K562 (cell line): ENCODE measurements at regions not wholly inside any gene's neighbourhood (a gene's known extent, or its start where the extent isn't known, plus 50 kb on each side); places are given as distances from the start of the nearest gene placed in this dataset.
"Not testable (repeated sequence)": the region's sequence is repeated elsewhere in the genome, so short reads cannot be mapped to it uniquely, and the experiment has no call there.

Experiments
- ATAC-seq: fragments of 200-7000 bp; cut with Tn5 transposase; 3 replicates; pipeline ENCODE4 v1.9.1; 2020; ENCODE audit warnings: moderate library complexity
- BruUV-seq: library from RNA; stranded (reverse); fragments of 400-500 nt; replicated peaks from 2 replicates; lab custom pipeline; 2021; lab: Mats Ljungman, UMichigan
- CTCF ChIA-PET: fragments of 300-600 bp; formaldehyde crosslinking; extraction: SDS; loops from one replicate; lab custom pipeline; 2021; ENCODE audit warnings: low intra/inter-chr PET ratio; lab: Yijun Ruan, JAX
- POLR2A ChIA-PET: fragments of 300-600, 350-650 bp; sonication (Branson Sonifier 250); formaldehyde crosslinking; extraction: SDS; loops from one replicate; lab custom pipeline; 2021; ENCODE audit warnings: antibody characterized with exemption, inconsistent platforms; lab: Yijun Ruan, JAX
- DNase-seq, 4 experiments: peaks; one replicate each; pipeline versions ENCODE4 v3.0.0 to v3.0.0-alpha.2; 2011 to 2018; ENCODE audit warnings: low spot score in 3 of 4, mixed read lengths in 3 of 4; ENCODE audit errors: extremely low read depth in 1 of 4
- FAIRE-seq: peaks from 2 replicates; lab custom pipeline; 2011; peaks lifted over from hg19 to GRCh38; lab: Jason Lieb, UNC
- H2AFZ ChIP-seq: 2 replicates; pipeline ENCODE4 v1.6.0; 2011; ENCODE audit warnings: low read depth, low read length, control low read depth, inconsistent platforms
- H3K27ac ChIP-seq: fragments of 200-600 bp; 3 replicates; pipeline ENCODE4 v1.8.0; 2011; ENCODE audit warnings: low read depth, mild to moderate bottlenecking, control low read depth, inconsistent platforms, low read length, moderate library complexity, mixed read lengths; ENCODE audit errors: extremely low read depth
- H3K27me3 ChIP-seq, 2 experiments: fragments of 300-600 bp in 1 of 2; 2 replicates in 1 of 2; 3 replicates in 1 of 2; pipeline versions ENCODE4 v1.6.0 to v1.8.0; 2011; ENCODE audit warnings: inconsistent platforms in 2 of 2, low read length in 2 of 2, mild to moderate bottlenecking in 1 of 2, mixed read lengths in 1 of 2, moderate library complexity in 1 of 2; ENCODE audit not compliant: control insufficient read depth in 2 of 2, insufficient read depth in 2 of 2
- H3K36me3 ChIP-seq: fragments of 300-600 bp; 3 replicates; pipeline ENCODE4 v1.8.0; 2011; ENCODE audit warnings: mild to moderate bottlenecking, low read length, inconsistent platforms; ENCODE audit not compliant: control insufficient read depth, insufficient read depth
- H3K4me1 ChIP-seq, 2 experiments: fragments of 200-600 bp in 1 of 2; replicated peaks in 1 of 2; 2 replicates in 1 of 2; 3 replicates in 1 of 2; pipeline versions ENCODE4 v1.5.1 to v1.8.0; 2011; ENCODE audit warnings: inconsistent platforms in 2 of 2, low read length in 2 of 2, mild to moderate bottlenecking in 1 of 2, mixed read lengths in 1 of 2, moderate library complexity in 1 of 2; ENCODE audit not compliant: control insufficient read depth in 2 of 2, insufficient read depth in 2 of 2
- H3K4me2 ChIP-seq: 2 replicates; pipeline ENCODE4 v1.6.1; 2011; ENCODE audit warnings: low read length, control low read depth, inconsistent platforms, mixed read lengths; ENCODE audit not compliant: insufficient read depth
- H3K4me3 ChIP-seq: fragments of 200-600 bp; sonication (generic), shearing (Covaris generic); 2 replicates; pipeline ENCODE4 v1.5.1; 2016; ENCODE audit warnings: control low read depth, inconsistent platforms
- H3K79me2 ChIP-seq: fragments of 200-600 bp; 3 replicates; pipeline ENCODE4 v1.8.0; 2011; ENCODE audit warnings: low read length, inconsistent platforms; ENCODE audit not compliant: control insufficient read depth, insufficient read depth
- H3K9ac ChIP-seq, 2 experiments: 2 replicates each; pipeline versions ENCODE4 v1.6.0 to v1.6.1; 2011; ENCODE audit warnings: low read depth in 2 of 2, low read length in 2 of 2, control low read depth in 1 of 2, inconsistent platforms in 1 of 2, mild to moderate bottlenecking in 1 of 2, mixed read lengths in 1 of 2; ENCODE audit not compliant: insufficient read depth in 1 of 2
- H3K9me1 ChIP-seq: one replicate; pipeline ENCODE4 v1.6.0; 2011; ENCODE audit warnings: inconsistent platforms, mild to moderate bottlenecking, low read length, moderate library complexity; ENCODE audit not compliant: control insufficient read depth, insufficient read depth
- H3K9me3 ChIP-seq: replicated peaks from 2 replicates; pipeline ENCODE4 v1.5.1; 2011; ENCODE audit warnings: low read depth, low read length, inconsistent platforms; ENCODE audit not compliant: control insufficient read depth, insufficient read depth
- H4K20me1 ChIP-seq: replicated peaks from 2 replicates; pipeline ENCODE4 v1.6.1; 2011; ENCODE audit warnings: low read length, inconsistent platforms, mixed read lengths; ENCODE audit not compliant: control insufficient read depth, insufficient read depth
- CEBPB ChIP-seq: fragments of 450-650 bp; IDR thresholded peaks from 2 replicates; pipeline ENCODE4 v1.6.1; 2016; ENCODE audit warnings: missing genetic modification characterization, missing compliant biosample characterization
- CEBPG ChIP-seq, 3 experiments: fragments of 200-800 bp in 1 of 3; sonication (Bioruptor generic) in 1 of 3; sonication (generic) in 1 of 3; formaldehyde crosslinking in 1 of 3; IDR thresholded peaks in 2 of 3; conservative IDR thresholded peaks in 1 of 3; 2 replicates each; pipeline versions ENCODE4 v1.6.1 to v1.8.0; 2016 to 2022; ENCODE audit warnings: missing compliant biosample characterization in 2 of 3, missing genetic modification characterization in 2 of 3, mild to moderate bottlenecking in 1 of 3, missing genetic modification reagents in 1 of 3
- ETV6 ChIP-seq, 3 experiments: fragments of 150-350 bp in 1 of 3; sonication (generic) in 1 of 3; formaldehyde crosslinking in 1 of 3; IDR thresholded peaks; 2 replicates each; pipeline versions ENCODE4 v1.6.1 to v1.8.0; 2014 to 2022; ENCODE audit warnings: borderline replicate concordance in 2 of 3, low read depth in 2 of 3, antibody characterized with exemption in 1 of 3, low read length in 1 of 3, mild to moderate bottlenecking in 1 of 3, missing genetic modification reagents in 1 of 3
- HLTF ChIP-seq: fragments of 450-650 bp; IDR thresholded peaks from 2 replicates; pipeline ENCODE4 v1.6.1; 2016
- KAT8 ChIP-seq: fragments of 450-650 bp; IDR thresholded peaks from 2 replicates; pipeline ENCODE4 v1.6.1; 2016; ENCODE audit warnings: low read depth, mild to moderate bottlenecking
- POLR2G ChIP-seq: fragments of 200-400 bp; formaldehyde crosslinking; IDR thresholded peaks from 2 replicates; pipeline ENCODE4 v1.6.1; 2017; ENCODE audit warnings: low read depth, mild to moderate bottlenecking, antibody characterized with exemption, low read length, moderate library complexity
- SREBF2 ChIP-seq: sonication (generic); formaldehyde crosslinking; IDR thresholded peaks from 2 replicates; pipeline ENCODE4 v1.4.0; 2020; ENCODE audit warnings: mild to moderate bottlenecking, missing genetic modification reagents
- TRIM24 ChIP-seq, 2 experiments: fragments of 450-650 bp; IDR thresholded peaks; 2 replicates each; pipeline ENCODE4 v1.6.1; 2016
- ZNF280A ChIP-seq: fragments of 450-650 bp; IDR thresholded peaks from 2 replicates; pipeline ENCODE4 v1.6.1; 2018; ENCODE audit warnings: mild to moderate bottlenecking, low read depth; ENCODE audit not compliant: partially characterized antibody
- in situ Hi-C: fragments of 300-500 bp; cut with MboI; formaldehyde crosslinking; loops from 4 replicates; pipeline ENCODE4 v1.15.0; 2018; ENCODE audit warnings: inconsistent platforms, mixed read lengths
- intact Hi-C: fragments of 100-400 bp; cut with micrococcal nuclease; formaldehyde crosslinking; loops from 2 replicates; pipeline ENCODE4 v1.14.2; 2022
- TF ChIP-seq, protein P1 (sequence below), 3 experiments: fragments of 200-800 bp in 1 of 3; sonication (Bioruptor generic) in 1 of 3; sonication (generic) in 1 of 3; formaldehyde crosslinking in 1 of 3; IDR thresholded peaks; 2 replicates each; pipeline versions ENCODE4 v1.6.1 to v1.8.0; 2016 to 2022; ENCODE audit warnings: mild to moderate bottlenecking in 2 of 3, missing compliant biosample characterization in 2 of 3, missing genetic modification characterization in 2 of 3, missing genetic modification reagents in 1 of 3

- H3K9ac ChIP-seq, result no peak overlapping the region
- intact Hi-C loops, result no loop called here
- ChIA-PET POLR2A (no interaction called here), CTCF (interaction anchor here (0.7 kb wide), 1 partner anchor 332 kb away, joined by 3 read pairs; no protein-coding TSS in a partner anchor)
- H3K4me2 ChIP-seq, result no peak overlapping the region
- no peaks in the 10 kb centered on the region for H3K36me3 ChIP-seq
- H2AFZ ChIP-seq, result no peak overlapping the region
- H3K9me1 ChIP-seq, result no peaks in the 10 kb centered on the region
- H3K79me2 ChIP-seq, result no peaks in the 10 kb centered on the region
- FAIRE-seq, result no peak
- H3K9me3 ChIP-seq, result 0 out of 2 replicates have a peak, but pooled peaks cover 2% of the 10 kb centered on the region
- H3K4me3 ChIP-seq, result no peak overlapping the region
- no peak for ATAC-seq
- no peak overlapping the region for H3K27ac ChIP-seq
- H4K20me1 ChIP-seq, result no peaks in the 10 kb centered on the region
- in situ Hi-C loops, result no loop called here
- no peak for DNase-seq
- H3K27me3 ChIP-seq, result no peaks in the 10 kb centered on the region
- BruUV-seq, result no TSS peak
- H3K4me1 ChIP-seq, result no peaks in the 10 kb centered on the region
- TF ChIP-seq HLTF, result 0 out of 2 replicates have a peak, but pooled peaks have one; percentile 35
- TF ChIP-seq SREBF2, result no peak
- TF ChIP-seq, protein P1, sequence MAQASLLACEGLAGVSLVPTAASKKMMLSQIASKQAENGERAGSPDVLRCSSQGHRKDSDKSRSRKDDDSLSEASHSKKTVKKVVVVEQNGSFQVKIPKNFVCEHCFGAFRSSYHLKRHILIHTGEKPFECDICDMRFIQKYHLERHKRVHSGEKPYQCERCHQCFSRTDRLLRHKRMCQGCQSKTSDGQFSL (CRISPR knock-in tag; IDR thresholded peaks at IDR 0.05), result no peak
- TF ChIP-seq, protein P1 (tag; IDR thresholded peaks at IDR 0.05), result no peak
- no peak for TF ChIP-seq POLR2G
- TF ChIP-seq CEBPG (CRISPR knock-in tag; IDR thresholded peaks at IDR 0.05), result no peak
- TF ChIP-seq CEBPG (tag; conservative IDR thresholded peaks at IDR 0.05 in 1 of 2, IDR thresholded peaks at IDR 0.05 in 1 of 2), result peak; percentile 20 to 69; a peak in 3 of 4 replicates
- no peak for TF ChIP-seq ZNF280A
- peak; percentile 43; the same call in 1 of the 2 replicates for TF ChIP-seq CEBPB (tag)
- no peak for TF ChIP-seq ETV6 (IDR thresholded peaks at IDR 0.05; ENCODE audit: borderline replicate concordance in 1 of 2, low read depth in 2 of 2, low read length in 1 of 2)
- no peak for TF ChIP-seq ETV6 (CRISPR knock-in tag; IDR thresholded peaks at IDR 0.05; ENCODE audit: borderline replicate concordance)
- no peak for TF ChIP-seq KAT8
- peak; percentile 17 to 47; a peak in 1 of 4 replicates for TF ChIP-seq TRIM24 (IDR thresholded peaks at IDR 0.05)
Measured at GRCh38 chr15:20310603-20311002, 231.0 kb downstream of the GOLGA6L6 start.

GRCh38 chr15:20309966-20310365, 231.6 kb downstream of the GOLGA6L6 start:
- H3K27me3 ChIP-seq, DNase-seq, H3K27ac ChIP-seq, FAIRE-seq, H3K4me2 ChIP-seq, H3K9ac ChIP-seq, ATAC-seq, H3K36me3 ChIP-seq, H3K79me2 ChIP-seq, POLR2A ChIA-PET, H3K4me1 ChIP-seq, H3K9me1 ChIP-seq, H4K20me1 ChIP-seq, H2AFZ ChIP-seq, intact Hi-C loops, H3K9me3 ChIP-seq, H3K4me3 ChIP-seq, BruUV-seq, in situ Hi-C loops: not testable (repeated sequence)
- CTCF ChIA-PET, result interaction anchor here (0.7 kb wide), 1 partner anchor 331 kb away, joined by 3 read pairs; no protein-coding TSS in a partner anchor
